HG03460 (cell line): ENCODE measurements at regions not wholly inside any gene's neighbourhood (a gene's known extent, or its start where the extent isn't known, plus 50 kb on each side); places are given as distances from the start of the nearest gene placed in this dataset.

Experiments used
- ATAC-seq: cut with Tn5 transposase; IDR thresholded peaks from one replicate; pipeline ENCODE4 v1.9.1; 2021; ENCODE audit not compliant: unreplicated experiment

- ATAC-seq: no peak
Observed at GRCh38 chr6:3997177-3997770, 81.7 kb downstream of the FAM217A start.

- no peak for ATAC-seq
Observed at GRCh38 chr6:3999800-4000661, 78.9 kb downstream of the FAM217A start.

- no peak for ATAC-seq
Observed at GRCh38 chr6:4004249-4004648, 74.7 kb downstream of the FAM217A start.

- ATAC-seq: no peak
Observed at GRCh38 chr6:4008324-4009047, 70.5 kb downstream of the FAM217A start.

GRCh38 chr6:4009486-4009885 lies 69.5 kb downstream of the FAM217A start:
- no peak for ATAC-seq

GRCh38 chr6:4010048-4010447 lies 68.9 kb downstream of the FAM217A start:
- no peak for ATAC-seq

- ATAC-seq: no peak
Observed at GRCh38 chr6:4010689-4011090, 68.2 kb downstream of the FAM217A start.

- no peak for ATAC-seq
Observed at GRCh38 chr6:4012826-4013225, 66.1 kb downstream of the FAM217A start.

- no peak for ATAC-seq
Observed at GRCh38 chr6:4017058-4017739, 61.7 kb downstream of the FAM217A start.

GRCh38 chr6:4017834-4018170 lies 61.1 kb downstream of the FAM217A start:
- no peak for ATAC-seq

GRCh38 chr6:4018171-4018923 lies 60.6 kb downstream of the FAM217A start:
- ATAC-seq: peak; percentile 59
